ENCODE measurements at regions not wholly inside any gene's neighbourhood (a gene's known extent, or its start where the extent isn't known, plus 50 kb on each side); places are given as distances from the start of the nearest gene placed in this dataset.

DNA sequence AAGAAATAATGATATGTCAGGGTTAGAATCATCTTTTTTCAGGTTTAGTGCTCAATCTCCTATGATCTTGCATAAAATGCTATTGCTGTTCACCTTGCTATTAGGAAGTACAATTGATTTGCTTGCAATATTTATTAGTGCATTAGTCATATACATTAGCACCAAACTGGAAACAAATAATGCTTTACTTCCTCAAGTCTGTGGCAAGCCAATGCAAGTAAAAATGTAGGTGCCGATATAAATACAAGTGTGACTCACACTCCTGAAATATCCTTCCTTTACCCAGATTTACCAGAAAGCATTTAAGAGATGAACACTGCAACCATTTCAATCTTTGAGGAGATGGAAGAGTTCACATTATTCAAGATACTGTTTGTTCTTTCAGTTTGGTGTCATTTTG lies 1487.7 kb upstream of the ADGRL3 start:
- TF ChIP-seq YY1 (IDR thresholded peaks at IDR 0.05; ENCODE audit: low read depth, low read length): no peak
- TF ChIP-seq, protein P1, sequence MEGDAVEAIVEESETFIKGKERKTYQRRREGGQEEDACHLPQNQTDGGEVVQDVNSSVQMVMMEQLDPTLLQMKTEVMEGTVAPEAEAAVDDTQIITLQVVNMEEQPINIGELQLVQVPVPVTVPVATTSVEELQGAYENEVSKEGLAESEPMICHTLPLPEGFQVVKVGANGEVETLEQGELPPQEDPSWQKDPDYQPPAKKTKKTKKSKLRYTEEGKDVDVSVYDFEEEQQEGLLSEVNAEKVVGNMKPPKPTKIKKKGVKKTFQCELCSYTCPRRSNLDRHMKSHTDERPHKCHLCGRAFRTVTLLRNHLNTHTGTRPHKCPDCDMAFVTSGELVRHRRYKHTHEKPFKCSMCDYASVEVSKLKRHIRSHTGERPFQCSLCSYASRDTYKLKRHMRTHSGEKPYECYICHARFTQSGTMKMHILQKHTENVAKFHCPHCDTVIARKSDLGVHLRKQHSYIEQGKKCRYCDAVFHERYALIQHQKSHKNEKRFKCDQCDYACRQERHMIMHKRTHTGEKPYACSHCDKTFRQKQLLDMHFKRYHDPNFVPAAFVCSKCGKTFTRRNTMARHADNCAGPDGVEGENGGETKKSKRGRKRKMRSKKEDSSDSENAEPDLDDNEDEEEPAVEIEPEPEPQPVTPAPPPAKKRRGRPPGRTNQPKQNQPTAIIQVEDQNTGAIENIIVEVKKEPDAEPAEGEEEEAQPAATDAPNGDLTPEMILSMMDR (IDR thresholded peaks at IDR 0.05; ENCODE audit: control extremely low read depth in 1 of 3, insufficient read depth in 1 of 3, low read depth in 1 of 3, low read length in 3 of 3): no peak
